Endothelial cell of umbilical vein (primary cell): ENCODE measurements at regions not wholly inside any gene's neighbourhood (a gene's known extent, or its start where the extent isn't known, plus 50 kb on each side); places are given as distances from the start of the nearest gene placed in this dataset.

Experiments
- EZH2 ChIP-seq: IDR thresholded peaks from 2 replicates; pipeline ENCODE4 v1.6.1; 2012; ENCODE audit warnings: borderline replicate concordance, low read depth, mild to moderate bottlenecking, moderate library complexity, low read length, inconsistent platforms; ENCODE audit not compliant: severe bottlenecking
- FOS ChIP-seq: IDR thresholded peaks from 2 replicates; pipeline ENCODE4 v1.6.1; 2011; ENCODE audit warnings: mild to moderate bottlenecking, low read length, moderate library complexity, borderline replicate concordance; ENCODE audit not compliant: insufficient read depth
- GATA2 ChIP-seq: IDR thresholded peaks from 2 replicates; pipeline ENCODE4 v1.7.0; 2011; ENCODE audit warnings: low read depth, mild to moderate bottlenecking, moderate library complexity, mixed read lengths, low read length; ENCODE audit not compliant: insufficient read length, insufficient read depth
- JUN ChIP-seq: IDR thresholded peaks from 2 replicates; pipeline ENCODE4 v1.6.1; 2011; ENCODE audit warnings: borderline replicate concordance, low read depth; ENCODE audit not compliant: insufficient read length, insufficient read depth
- MYC ChIP-seq: IDR thresholded peaks from one replicate; pipeline ENCODE4 v1.6.1; 2011; ENCODE audit warnings: mild to moderate bottlenecking, low read depth, low read length
- POLR2A ChIP-seq: IDR thresholded peaks from 2 replicates; pipeline ENCODE4 v1.6.1; 2012; ENCODE audit warnings: low read depth, mild to moderate bottlenecking, control low read depth, low read length
- POLR2AphosphoS5 ChIP-seq: IDR thresholded peaks from 2 replicates; pipeline ENCODE4 v1.6.1; 2012; ENCODE audit warnings: low read depth, mild to moderate bottlenecking, control low read depth, low read length, moderate library complexity; ENCODE audit not compliant: insufficient read depth
- TF ChIP-seq, protein P1 (sequence below), 2 donors: IDR thresholded peaks; 1 replicate in 1 of 2; 2 replicates in 1 of 2; pipeline ENCODE4 v1.5.1; 2011; ENCODE audit warnings: low read length in 2 of 2, mild to moderate bottlenecking in 2 of 2, moderate library complexity in 2 of 2, control low read depth in 1 of 2, inconsistent platforms in 1 of 2, low read depth in 1 of 2; ENCODE audit not compliant: insufficient read depth in 1 of 2; ENCODE audit errors: extremely low read depth in 1 of 2
- TF ChIP-seq, protein P2 (sequence below): IDR thresholded peaks from 2 replicates; pipeline ENCODE4 v1.6.1; 2011; ENCODE audit not compliant: insufficient read depth, insufficient read length

GRCh38 chr17:36730857-36731490 is 129.6 kb downstream of the MRM1 start:
- TF ChIP-seq, protein P1, sequence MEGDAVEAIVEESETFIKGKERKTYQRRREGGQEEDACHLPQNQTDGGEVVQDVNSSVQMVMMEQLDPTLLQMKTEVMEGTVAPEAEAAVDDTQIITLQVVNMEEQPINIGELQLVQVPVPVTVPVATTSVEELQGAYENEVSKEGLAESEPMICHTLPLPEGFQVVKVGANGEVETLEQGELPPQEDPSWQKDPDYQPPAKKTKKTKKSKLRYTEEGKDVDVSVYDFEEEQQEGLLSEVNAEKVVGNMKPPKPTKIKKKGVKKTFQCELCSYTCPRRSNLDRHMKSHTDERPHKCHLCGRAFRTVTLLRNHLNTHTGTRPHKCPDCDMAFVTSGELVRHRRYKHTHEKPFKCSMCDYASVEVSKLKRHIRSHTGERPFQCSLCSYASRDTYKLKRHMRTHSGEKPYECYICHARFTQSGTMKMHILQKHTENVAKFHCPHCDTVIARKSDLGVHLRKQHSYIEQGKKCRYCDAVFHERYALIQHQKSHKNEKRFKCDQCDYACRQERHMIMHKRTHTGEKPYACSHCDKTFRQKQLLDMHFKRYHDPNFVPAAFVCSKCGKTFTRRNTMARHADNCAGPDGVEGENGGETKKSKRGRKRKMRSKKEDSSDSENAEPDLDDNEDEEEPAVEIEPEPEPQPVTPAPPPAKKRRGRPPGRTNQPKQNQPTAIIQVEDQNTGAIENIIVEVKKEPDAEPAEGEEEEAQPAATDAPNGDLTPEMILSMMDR (IDR thresholded peaks at IDR 0.05; ENCODE audit: extremely low read depth in 1 of 2, insufficient read depth in 1 of 2, low read depth in 1 of 2, low read length in 2 of 2) = no peak
- no peak for TF ChIP-seq POLR2A
- no peak for TF ChIP-seq POLR2AphosphoS5
- TF ChIP-seq GATA2 = no peak
- TF ChIP-seq, protein P2, sequence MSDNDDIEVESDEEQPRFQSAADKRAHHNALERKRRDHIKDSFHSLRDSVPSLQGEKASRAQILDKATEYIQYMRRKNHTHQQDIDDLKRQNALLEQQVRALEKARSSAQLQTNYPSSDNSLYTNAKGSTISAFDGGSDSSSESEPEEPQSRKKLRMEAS = no peak
- TF ChIP-seq EZH2 = no peak
- TF ChIP-seq MYC = no peak
- TF ChIP-seq FOS = no peak
- no peak for TF ChIP-seq JUN
